Astrocyte of the spinal cord (primary cell): ENCODE measurements at regions not wholly inside any gene's neighbourhood (a gene's known extent, or its start where the extent isn't known, plus 50 kb on each side); places are given as distances from the start of the nearest gene placed in this dataset.

Source experiments
- DNase-seq: peaks from one replicate; pipeline ENCODE4 v3.0.0; 2011; ENCODE audit warnings: low read depth, low spot score
- H3K4me3 ChIP-seq: 2 replicates; pipeline ENCODE4 v1.5.1; 2011; ENCODE audit warnings: low read depth, mild to moderate bottlenecking, low read length, moderate library complexity
- CTCF ChIP-seq: IDR thresholded peaks from 2 replicates; pipeline ENCODE4 v1.5.1; 2012; ENCODE audit warnings: low read depth, mild to moderate bottlenecking, low read length, inconsistent platforms
- in situ Hi-C: cut with HindIII; loops from 2 replicates; pipeline ENCODE4 v1.10.0; 2017; ENCODE audit warnings: low sequenced_read_pairs

DNA sequence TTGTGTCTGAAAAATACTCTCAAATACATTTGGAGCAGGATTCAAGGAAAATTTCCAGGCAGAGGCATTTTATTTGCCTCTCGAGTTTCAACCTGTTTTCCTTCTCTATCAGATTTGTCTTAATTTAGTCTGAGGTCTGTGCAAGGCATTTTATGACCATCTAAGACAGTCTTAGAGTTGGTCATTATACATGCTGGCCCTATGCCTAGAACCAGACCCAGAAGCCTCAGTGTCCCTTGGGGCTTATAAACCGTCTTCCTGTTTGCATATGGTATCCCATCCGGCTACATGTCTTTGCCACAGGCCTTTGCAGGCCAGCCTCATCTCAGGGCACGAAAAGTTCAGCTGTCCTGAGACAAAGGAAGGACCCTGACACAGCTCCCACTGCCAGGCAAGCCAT, 346.1 kb downstream of the SIPA1L2 start:
- in situ Hi-C loops, result no loop called here
- no peak overlapping the region for H3K4me3 ChIP-seq
- TF ChIP-seq CTCF, result no peak
- no peak for DNase-seq

GRCh38 chr1:232282498-232282897, 347.4 kb downstream of the SIPA1L2 start:
- in situ Hi-C loops, result no loop called here
- TF ChIP-seq CTCF, result no peak
- DNase-seq, result no peak
- H3K4me3 ChIP-seq, result no peak overlapping the region

GRCh38 chr1:232280910-232281309, 349.0 kb downstream of the SIPA1L2 start:
- in situ Hi-C loops, result no loop called here
- no peak overlapping the region for H3K4me3 ChIP-seq
- DNase-seq, result no peak
- TF ChIP-seq CTCF, result no peak

- no peak for DNase-seq
- TF ChIP-seq CTCF, result no peak
- in situ Hi-C loops, result no loop called here
- H3K4me3 ChIP-seq, result no peak overlapping the region
Measured at GRCh38 chr1:232279909-232280400, 350.0 kb downstream of the SIPA1L2 start.

- no peak for TF ChIP-seq CTCF
- no peak for DNase-seq
- in situ Hi-C loops, result no loop called here
- no peak overlapping the region for H3K4me3 ChIP-seq
Measured at GRCh38 chr1:232278925-232279324, 351.0 kb downstream of the SIPA1L2 start.

DNA sequence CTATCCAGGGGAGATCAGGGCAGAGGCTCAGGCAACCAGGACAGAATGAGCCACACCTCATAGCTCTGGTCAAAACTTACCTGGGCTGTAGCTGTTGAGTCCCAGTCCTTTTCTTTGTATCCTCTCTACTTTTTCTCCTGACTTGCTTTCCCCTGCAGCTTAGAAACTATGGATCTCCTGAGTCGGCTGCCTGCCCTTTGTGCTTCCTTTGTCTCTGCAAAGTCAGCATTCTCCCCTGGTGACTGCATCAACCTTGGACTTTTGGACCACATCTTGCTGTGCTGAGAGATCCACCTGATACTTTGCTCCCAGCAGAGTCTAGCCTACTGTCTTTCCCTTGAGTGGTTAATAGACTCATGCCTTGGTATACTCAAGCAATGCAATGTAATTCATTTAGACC, 353.3 kb downstream of the SIPA1L2 start:
- DNase-seq, result no peak
- TF ChIP-seq CTCF, result no peak
- in situ Hi-C loops, result no loop called here
- no peak overlapping the region for H3K4me3 ChIP-seq

DNA sequence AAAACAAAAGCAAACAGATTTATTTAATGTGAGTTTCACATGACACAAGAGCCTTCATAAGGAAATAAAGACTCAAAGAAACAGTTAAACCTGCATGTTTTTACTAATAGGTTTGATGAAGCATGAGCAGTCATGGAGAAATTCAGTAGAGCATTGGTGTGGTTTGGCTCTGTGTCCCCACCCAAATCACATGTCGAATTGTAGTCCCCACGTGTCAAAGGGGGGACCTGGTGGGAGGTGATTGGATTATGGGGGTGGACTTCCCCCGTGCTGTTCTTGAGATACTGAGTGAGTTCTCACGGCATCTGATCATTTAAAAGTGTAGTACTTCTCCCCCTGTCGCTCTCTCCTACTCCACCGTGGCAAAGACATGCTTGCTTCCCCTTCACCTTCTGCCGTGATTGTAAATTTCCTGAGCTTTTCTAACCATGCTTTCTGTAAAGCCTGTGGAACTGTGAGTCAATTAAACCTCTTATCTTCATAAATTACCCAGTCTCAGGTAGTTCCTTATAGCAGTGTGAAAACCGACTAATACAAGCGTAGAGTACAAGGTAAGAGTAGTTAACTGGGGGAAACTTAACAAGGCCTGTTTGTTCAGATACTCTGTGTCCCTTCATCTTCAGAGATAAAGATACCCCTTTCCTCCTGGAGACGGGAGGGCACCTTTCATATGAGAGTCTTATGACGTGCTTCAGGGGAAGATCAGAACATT, 354.8 kb downstream of the SIPA1L2 start:
- no peak for DNase-seq
- in situ Hi-C loops, result no loop called here
- TF ChIP-seq CTCF, result no peak
- H3K4me3 ChIP-seq, result no peak overlapping the region
